SKM-1 (cell line): ENCODE measurements at regions not wholly inside any gene's neighbourhood (a gene's known extent, or its start where the extent isn't known, plus 50 kb on each side); places are given as distances from the start of the nearest gene placed in this dataset.
"Not testable (repeated sequence)": the region's sequence is repeated elsewhere in the genome, so short reads cannot be mapped to it uniquely, and the experiment has no call there.

ENCODE experiments used
- DNase-seq: peaks from one replicate; lab custom pipeline; 2025; ENCODE audit not compliant: unreplicated experiment; lab: John Stamatoyannopoulos, UW

GRCh38 chr4:115179438-115180062 is 66.1 kb upstream of the NDST4 start:
- not testable (repeated sequence) for DNase-seq

- not testable (repeated sequence) for DNase-seq
Measured at GRCh38 chr4:115178687-115179086, 65.3 kb upstream of the NDST4 start.

- DNase-seq = no peak
Measured at GRCh38 chr4:115171220-115171619, 57.8 kb upstream of the NDST4 start.

DNA sequence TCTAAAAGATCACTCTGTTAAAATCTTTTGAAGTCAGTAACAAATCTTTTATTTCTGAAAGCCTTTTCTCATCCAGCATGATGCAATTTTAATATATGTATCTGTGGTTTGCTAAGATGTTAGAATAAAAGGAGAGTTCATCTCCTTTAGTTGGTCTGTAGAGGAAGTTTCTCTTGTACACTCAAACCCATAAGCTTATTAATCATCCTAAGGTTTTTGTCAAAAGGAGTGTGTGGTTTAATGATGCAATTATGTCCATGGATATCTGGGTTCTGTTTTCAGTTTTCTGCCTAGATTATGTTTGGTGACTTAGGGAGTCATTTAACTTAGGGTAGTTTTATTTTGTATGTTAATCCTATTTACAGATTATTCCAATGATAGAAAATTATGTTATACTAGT is 52.1 kb upstream of the NDST4 start:
- no peak for DNase-seq
